ENCODE measurements at regions not wholly inside any gene's neighbourhood (a gene's known extent, or its start where the extent isn't known, plus 50 kb on each side); places are given as distances from the start of the nearest gene placed in this dataset.

DNA sequence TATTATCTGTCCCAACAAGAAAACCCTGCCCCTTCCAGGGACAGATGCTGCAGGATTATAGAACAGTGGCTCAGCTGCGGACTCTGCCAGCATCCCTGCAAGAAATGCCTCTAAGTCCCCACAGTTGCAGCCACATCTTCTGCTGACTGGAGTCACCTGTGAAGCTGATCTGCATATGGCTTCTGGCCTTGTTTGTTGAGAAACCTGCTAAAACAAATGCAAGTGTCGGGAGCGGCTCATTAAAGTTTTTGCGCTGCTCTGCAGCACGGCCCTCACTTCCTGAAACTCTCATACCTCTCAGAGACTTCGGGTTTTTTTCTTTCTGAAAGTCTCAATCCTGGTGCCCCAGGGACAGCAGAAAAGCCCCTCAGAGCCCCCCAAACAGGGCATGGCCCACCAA, 725.0 kb downstream of the UQCRFS1 start:
- no peak overlapping the region for H3K27ac ChIP-seq
- H3K4me1 ChIP-seq = no peaks in the 10 kb centered on the region
- H3K27me3 ChIP-seq = peaks cover 0 to 3% of the 10 kb centered on the region in 2 donors
- H3K9me3 ChIP-seq = no peaks in the 10 kb centered on the region
- H3K4me3 ChIP-seq = no peak overlapping the region
- no peak for TF ChIP-seq POLR2A (IDR thresholded peaks at IDR 0.05)
- TF ChIP-seq POLR2AphosphoS5 (IDR thresholded peaks at IDR 0.05) = no peak
- TF ChIP-seq, protein P1, sequence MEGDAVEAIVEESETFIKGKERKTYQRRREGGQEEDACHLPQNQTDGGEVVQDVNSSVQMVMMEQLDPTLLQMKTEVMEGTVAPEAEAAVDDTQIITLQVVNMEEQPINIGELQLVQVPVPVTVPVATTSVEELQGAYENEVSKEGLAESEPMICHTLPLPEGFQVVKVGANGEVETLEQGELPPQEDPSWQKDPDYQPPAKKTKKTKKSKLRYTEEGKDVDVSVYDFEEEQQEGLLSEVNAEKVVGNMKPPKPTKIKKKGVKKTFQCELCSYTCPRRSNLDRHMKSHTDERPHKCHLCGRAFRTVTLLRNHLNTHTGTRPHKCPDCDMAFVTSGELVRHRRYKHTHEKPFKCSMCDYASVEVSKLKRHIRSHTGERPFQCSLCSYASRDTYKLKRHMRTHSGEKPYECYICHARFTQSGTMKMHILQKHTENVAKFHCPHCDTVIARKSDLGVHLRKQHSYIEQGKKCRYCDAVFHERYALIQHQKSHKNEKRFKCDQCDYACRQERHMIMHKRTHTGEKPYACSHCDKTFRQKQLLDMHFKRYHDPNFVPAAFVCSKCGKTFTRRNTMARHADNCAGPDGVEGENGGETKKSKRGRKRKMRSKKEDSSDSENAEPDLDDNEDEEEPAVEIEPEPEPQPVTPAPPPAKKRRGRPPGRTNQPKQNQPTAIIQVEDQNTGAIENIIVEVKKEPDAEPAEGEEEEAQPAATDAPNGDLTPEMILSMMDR (IDR thresholded peaks at IDR 0.05) = no peak
- intact Hi-C loops (cut with DNase I; ENCODE audit: low total_unique reads) = no loop called here
- no peak for DNase-seq (ENCODE audit: low spot score in 2 of 2)
- no peaks in the 10 kb centered on the region for H3K36me3 ChIP-seq

DNA sequence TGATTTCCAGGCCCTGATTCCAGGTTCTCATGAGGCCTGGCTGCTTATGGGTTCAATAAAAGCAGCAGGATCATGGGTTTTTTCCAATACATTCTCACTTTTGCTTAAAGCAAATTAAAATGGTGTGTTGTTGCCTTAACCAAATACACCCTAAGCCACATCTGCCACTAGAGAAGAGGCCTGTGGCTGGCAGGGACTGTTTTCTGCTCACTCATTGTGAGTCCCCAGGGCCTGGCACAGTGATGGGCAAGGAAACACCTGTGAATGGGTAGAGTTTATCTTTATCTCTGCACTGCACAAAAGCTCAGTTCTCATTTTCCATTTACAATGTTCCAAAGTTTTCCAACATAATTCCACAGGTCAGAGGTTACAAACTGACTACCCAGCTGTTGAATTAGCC, 726.0 kb downstream of the UQCRFS1 start:
- Histone ChIP-seq H3K36me3 (no peaks in the 10 kb centered on the region), H3K9me3 (no peaks in the 10 kb centered on the region), H3K4me3 (no peak overlapping the region), H3K27me3 (peaks cover 0 to 3% of the 10 kb centered on the region in 2 donors), H3K4me1 (no peaks in the 10 kb centered on the region), H3K27ac (no peak overlapping the region)
- TF ChIP-seq POLR2AphosphoS5 (IDR thresholded peaks at IDR 0.05) (no peak), POLR2A (IDR thresholded peaks at IDR 0.05) (no peak)
- TF ChIP-seq, protein P1 (IDR thresholded peaks at IDR 0.05) = no peak
- intact Hi-C loops (cut with DNase I; ENCODE audit: low total_unique reads) = no loop called here
- no peak for DNase-seq (ENCODE audit: low spot score in 2 of 2)

DNA sequence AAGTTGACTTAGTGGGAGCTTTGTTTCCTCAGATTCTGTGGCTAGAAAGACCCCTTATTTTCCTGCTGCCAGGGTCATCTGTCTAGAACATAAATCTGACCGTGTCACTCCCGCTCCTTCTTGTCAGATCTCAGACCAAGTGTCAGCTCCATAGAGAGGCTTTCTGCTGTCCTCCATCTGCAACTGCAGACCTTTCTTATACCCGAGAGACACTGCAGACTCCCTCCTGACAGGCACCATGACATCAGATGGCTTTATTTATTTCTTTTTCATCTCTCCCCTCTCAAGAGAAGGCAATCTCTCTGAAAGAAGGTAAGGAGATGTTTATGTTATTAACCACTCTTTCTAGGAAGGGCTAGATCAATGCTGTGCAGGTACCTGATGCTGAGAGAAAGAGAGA, 726.5 kb downstream of the UQCRFS1 start:
- no peak for TF ChIP-seq POLR2AphosphoS5 (IDR thresholded peaks at IDR 0.05)
- TF ChIP-seq POLR2A (IDR thresholded peaks at IDR 0.05) = no peak
- TF ChIP-seq, protein P1 (IDR thresholded peaks at IDR 0.05) = no peak
- Histone ChIP-seq H3K4me1 (no peaks in the 10 kb centered on the region), H3K27ac (no peak overlapping the region), H3K4me3 (no peak overlapping the region), H3K27me3 (peaks cover 0 to 3% of the 10 kb centered on the region in 2 donors), H3K36me3 (no peaks in the 10 kb centered on the region), H3K9me3 (no peaks in the 10 kb centered on the region)
- intact Hi-C loops (cut with DNase I; ENCODE audit: low total_unique reads) = no loop called here
- no peak for DNase-seq (ENCODE audit: low spot score in 2 of 2)

DNA sequence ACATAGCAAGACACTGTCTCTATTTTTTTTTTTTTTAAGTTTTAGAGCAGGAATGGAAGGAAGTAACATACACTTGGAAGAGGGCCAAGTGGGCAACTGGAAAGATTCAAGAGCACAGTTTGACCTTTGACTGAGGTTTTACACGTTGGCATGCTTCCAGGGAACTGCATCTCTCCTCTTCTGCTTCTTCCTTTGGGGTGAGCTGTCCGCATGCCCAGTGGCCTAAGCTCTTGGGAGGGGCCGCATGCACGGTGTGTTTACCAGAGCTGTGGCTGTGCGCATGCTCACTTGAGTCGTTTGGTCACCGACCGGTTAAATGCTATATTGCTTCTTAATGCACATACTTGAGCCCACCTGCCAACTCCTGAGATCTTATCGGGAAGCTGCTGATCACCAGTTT, 727.7 kb downstream of the UQCRFS1 start:
- H3K27ac ChIP-seq = no peak overlapping the region
- intact Hi-C loops (cut with DNase I; ENCODE audit: low total_unique reads) = no loop called here
- no peaks in the 10 kb centered on the region for H3K36me3 ChIP-seq
- DNase-seq (ENCODE audit: low spot score in 2 of 2) = no peak
- peaks cover 0 to 3% of the 10 kb centered on the region in 2 donors for H3K27me3 ChIP-seq
- TF ChIP-seq POLR2A (IDR thresholded peaks at IDR 0.05) = no peak
- no peak for TF ChIP-seq POLR2AphosphoS5 (IDR thresholded peaks at IDR 0.05)
- TF ChIP-seq, protein P1 (IDR thresholded peaks at IDR 0.05) = no peak
- H3K9me3 ChIP-seq = no peaks in the 10 kb centered on the region
- H3K4me1 ChIP-seq = no peaks in the 10 kb centered on the region
- H3K4me3 ChIP-seq = no peak overlapping the region

DNA sequence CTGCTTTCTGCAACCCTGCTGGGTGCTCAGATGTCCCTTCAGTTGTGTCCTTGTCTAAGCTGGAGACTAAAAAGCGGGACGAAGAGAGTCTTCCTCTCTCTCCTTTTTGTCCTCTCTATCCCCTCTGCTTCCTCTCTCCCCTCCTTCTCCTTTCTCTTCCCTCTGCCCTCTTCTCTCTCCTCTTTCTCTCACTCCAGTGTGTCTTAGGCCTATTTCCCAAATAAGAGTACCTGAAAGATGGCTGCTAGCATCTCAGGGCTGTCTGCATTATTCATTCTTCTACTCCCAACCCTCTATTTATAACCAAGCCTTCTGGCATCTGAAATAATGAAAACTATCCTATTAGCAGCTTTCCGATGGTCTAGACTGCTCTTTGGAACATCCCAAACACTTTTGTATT, 729.8 kb downstream of the UQCRFS1 start:
- H3K36me3 ChIP-seq = no peaks in the 10 kb centered on the region
- no peaks in the 10 kb centered on the region for H3K9me3 ChIP-seq
- H3K4me1 ChIP-seq = no peaks in the 10 kb centered on the region
- no peak overlapping the region for H3K4me3 ChIP-seq
- no peak for DNase-seq (ENCODE audit: low spot score in 2 of 2)
- H3K27ac ChIP-seq = no peak overlapping the region
- TF ChIP-seq POLR2AphosphoS5 (IDR thresholded peaks at IDR 0.05) (no peak), POLR2A (IDR thresholded peaks at IDR 0.05) (no peak)
- TF ChIP-seq, protein P1 (IDR thresholded peaks at IDR 0.05) = no peak
- intact Hi-C loops (cut with DNase I; ENCODE audit: low total_unique reads) = no loop called here
- H3K27me3 ChIP-seq = no peaks in the 10 kb centered on the region
